ENCODE measurements at regions not wholly inside any gene's neighbourhood (a gene's known extent, or its start where the extent isn't known, plus 50 kb on each side); places are given as distances from the start of the nearest gene placed in this dataset.

DNA sequence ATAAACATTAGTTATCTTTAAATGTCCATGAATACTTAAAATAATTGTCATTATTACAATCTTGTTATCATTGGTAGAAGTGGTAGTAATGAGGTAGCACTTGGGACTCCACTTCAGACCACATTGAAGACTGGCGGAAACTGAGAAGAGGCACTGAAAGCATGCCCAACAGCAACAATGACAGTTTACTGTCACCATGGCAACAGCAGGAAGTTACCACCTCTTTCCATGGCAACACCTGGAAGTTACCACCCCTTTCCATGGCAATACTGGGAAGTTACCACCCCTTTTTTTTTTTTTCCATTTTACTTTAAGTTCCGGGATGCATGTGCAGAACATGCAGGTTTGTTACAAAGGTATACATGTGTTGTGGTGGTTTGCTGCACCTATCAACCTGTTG is 494.9 kb upstream of the RBFOX1 start:
- TF ChIP-seq, protein P1, sequence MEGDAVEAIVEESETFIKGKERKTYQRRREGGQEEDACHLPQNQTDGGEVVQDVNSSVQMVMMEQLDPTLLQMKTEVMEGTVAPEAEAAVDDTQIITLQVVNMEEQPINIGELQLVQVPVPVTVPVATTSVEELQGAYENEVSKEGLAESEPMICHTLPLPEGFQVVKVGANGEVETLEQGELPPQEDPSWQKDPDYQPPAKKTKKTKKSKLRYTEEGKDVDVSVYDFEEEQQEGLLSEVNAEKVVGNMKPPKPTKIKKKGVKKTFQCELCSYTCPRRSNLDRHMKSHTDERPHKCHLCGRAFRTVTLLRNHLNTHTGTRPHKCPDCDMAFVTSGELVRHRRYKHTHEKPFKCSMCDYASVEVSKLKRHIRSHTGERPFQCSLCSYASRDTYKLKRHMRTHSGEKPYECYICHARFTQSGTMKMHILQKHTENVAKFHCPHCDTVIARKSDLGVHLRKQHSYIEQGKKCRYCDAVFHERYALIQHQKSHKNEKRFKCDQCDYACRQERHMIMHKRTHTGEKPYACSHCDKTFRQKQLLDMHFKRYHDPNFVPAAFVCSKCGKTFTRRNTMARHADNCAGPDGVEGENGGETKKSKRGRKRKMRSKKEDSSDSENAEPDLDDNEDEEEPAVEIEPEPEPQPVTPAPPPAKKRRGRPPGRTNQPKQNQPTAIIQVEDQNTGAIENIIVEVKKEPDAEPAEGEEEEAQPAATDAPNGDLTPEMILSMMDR (conservative IDR thresholded peaks at IDR 0.05 in 1 of 2, IDR thresholded peaks at IDR 0.05 in 1 of 2; ENCODE audit: low read depth in 1 of 2, low read length in 2 of 2), result no peak
- TF ChIP-seq EZH2 (IDR thresholded peaks at IDR 0.05; ENCODE audit: low read length, missing control alignments), result no peak

Data from fibroblast of lung (primary cell).